Gastrocnemius medialis (tissue), 4 donors: ENCODE measurements at regions not wholly inside any gene's neighbourhood (a gene's known extent, or its start where the extent isn't known, plus 50 kb on each side); places are given as distances from the start of the nearest gene placed in this dataset.

Experiments
- CTCF ChIP-seq, 5 experiments: fragments of 450-650 bp in 3 of 5; fragments of 200-600 bp in 2 of 5; sonication (generic) in 2 of 5; IDR thresholded peaks in 4 of 5; conservative IDR thresholded peaks in 1 of 5; 1 replicate in 4 of 5; 2 replicates in 1 of 5; pipeline ENCODE4 v1.5.1; 2016 to 2019; ENCODE audit warnings: antibody characterized with exemption in 5 of 5, mild to moderate bottlenecking in 3 of 5, moderate library complexity in 3 of 5
- POLR2A ChIP-seq, 2 donors: fragments of 450-650 bp; IDR thresholded peaks; one replicate each; pipeline ENCODE4 v1.6.1; 2017; ENCODE audit warnings: antibody characterized with exemption in 2 of 2, mild to moderate bottlenecking in 2 of 2, moderate library complexity in 2 of 2

DNA sequence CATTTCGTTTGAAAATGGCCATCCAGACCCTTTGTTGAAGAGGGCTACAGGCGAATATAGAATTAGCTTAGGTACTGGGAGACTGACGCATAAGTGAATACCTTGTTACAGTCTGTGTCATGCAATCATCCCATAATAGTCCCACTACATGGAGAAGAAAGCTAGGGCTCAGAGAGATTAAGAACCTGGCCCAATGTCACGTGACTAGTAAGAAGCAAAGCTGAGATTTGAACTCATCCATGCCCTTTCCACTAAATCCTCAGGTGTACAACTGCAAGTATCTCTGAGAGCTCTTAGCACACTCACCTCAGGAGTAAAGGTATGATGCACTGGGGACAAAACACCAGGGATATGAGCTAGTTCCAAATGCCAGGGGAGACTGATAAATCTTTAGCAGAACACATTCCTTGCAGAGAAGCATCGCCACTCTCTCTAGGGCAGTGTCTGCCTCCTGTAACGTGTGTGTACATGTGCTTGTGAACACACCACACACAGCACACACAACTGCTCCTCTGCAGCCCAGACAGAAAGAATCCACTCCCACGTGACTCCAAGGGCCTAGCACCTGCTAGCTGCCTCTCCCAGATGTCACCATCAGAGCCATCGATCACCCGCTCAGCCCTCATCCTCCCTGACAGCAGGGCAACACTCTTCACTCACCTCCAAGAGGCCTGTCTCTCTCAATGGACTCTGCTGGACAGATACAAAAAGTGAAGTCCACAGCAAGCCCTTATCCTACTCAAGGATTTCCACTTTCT lies 402.8 kb downstream of the NXPE2 start:
- no peak for TF ChIP-seq POLR2A (IDR thresholded peaks at IDR 0.05)
- no peak for TF ChIP-seq CTCF (IDR thresholded peaks at IDR 0.05 in 4 of 5, conservative IDR thresholded peaks at IDR 0.05 in 1 of 5)
